ENCODE measurements at regions not wholly inside any gene's neighbourhood (a gene's known extent, or its start where the extent isn't known, plus 50 kb on each side); places are given as distances from the start of the nearest gene placed in this dataset.

- intact Hi-C loops (cut with DNase I) = no loop called here
- no peaks in the 10 kb centered on the region for H3K4me1 ChIP-seq
- H3K27ac ChIP-seq = no peak overlapping the region
- no peaks in the 10 kb centered on the region for H3K36me3 ChIP-seq
- no peak for DNase-seq
- no peaks in the 10 kb centered on the region for H3K9me3 ChIP-seq
- ATAC-seq = no peak
- H3K27me3 ChIP-seq = no peaks in the 10 kb centered on the region
- no peak for TF ChIP-seq CTCF (IDR thresholded peaks at IDR 0.05)
- H3K4me3 ChIP-seq = no peak overlapping the region
Measured at GRCh38 chr4:13212936-13213335, 271.2 kb downstream of the RAB28 start.

- no peaks in the 10 kb centered on the region for H3K27me3 ChIP-seq
- no peak overlapping the region for H3K27ac ChIP-seq
- no peaks in the 10 kb centered on the region for H3K4me1 ChIP-seq
- H3K9me3 ChIP-seq = no peaks in the 10 kb centered on the region
- H3K4me3 ChIP-seq = no peak overlapping the region
- TF ChIP-seq CTCF (IDR thresholded peaks at IDR 0.05) = no peak
- intact Hi-C loops (cut with DNase I) = no loop called here
- H3K36me3 ChIP-seq = no peaks in the 10 kb centered on the region
- DNase-seq (no peak), ATAC-seq (no peak)
Measured at GRCh38 chr4:13209600-13209999, 274.5 kb downstream of the RAB28 start.

GRCh38 chr4:13208558-13209193 is 275.5 kb downstream of the RAB28 start:
- Histone ChIP-seq H3K9me3 (no peaks in the 10 kb centered on the region), H3K4me1 (no peaks in the 10 kb centered on the region), H3K36me3 (no peaks in the 10 kb centered on the region), H3K27me3 (no peaks in the 10 kb centered on the region), H3K27ac (no peak overlapping the region), H3K4me3 (no peak overlapping the region)
- no peak for TF ChIP-seq CTCF (IDR thresholded peaks at IDR 0.05)
- intact Hi-C loops (cut with DNase I) = no loop called here
- DNase-seq = no peak
- ATAC-seq = no peak

GRCh38 chr4:13207226-13207625 is 276.9 kb downstream of the RAB28 start:
- ATAC-seq = no peak
- no peaks in the 10 kb centered on the region for H3K36me3 ChIP-seq

GRCh38 chr4:13203101-13203500 is 281.0 kb downstream of the RAB28 start:
- Histone ChIP-seq H3K27me3 (no peaks in the 10 kb centered on the region), H3K4me3 (no peak overlapping the region), H3K27ac (no peak overlapping the region), H3K9me3 (no peaks in the 10 kb centered on the region), H3K4me1 (no peaks in the 10 kb centered on the region), H3K36me3 (no peaks in the 10 kb centered on the region)
- TF ChIP-seq CTCF (IDR thresholded peaks at IDR 0.05) = no peak
- intact Hi-C loops (cut with DNase I) = no loop called here
- ATAC-seq (no peak), DNase-seq (no peak)

More at GRCh38 chr4:13207226-13207625, 276.9 kb downstream of the RAB28 start:
- no peaks in the 10 kb centered on the region for H3K4me1 ChIP-seq
- H3K9me3 ChIP-seq = no peaks in the 10 kb centered on the region
- DNase-seq = no peak
- H3K27me3 ChIP-seq = no peaks in the 10 kb centered on the region
- intact Hi-C loops (cut with DNase I) = no loop called here
- TF ChIP-seq CTCF (IDR thresholded peaks at IDR 0.05) = no peak
- H3K4me3 ChIP-seq = no peak overlapping the region
- no peak overlapping the region for H3K27ac ChIP-seq

GRCh38 chr4:13202701-13203100 is 281.4 kb downstream of the RAB28 start:
- DNase-seq = no peak

More at GRCh38 chr4:13202701-13203100, 281.4 kb downstream of the RAB28 start:
- Histone ChIP-seq H3K27me3 (no peaks in the 10 kb centered on the region), H3K27ac (no peak overlapping the region), H3K9me3 (no peaks in the 10 kb centered on the region), H3K4me3 (no peak overlapping the region), H3K4me1 (no peaks in the 10 kb centered on the region), H3K36me3 (no peaks in the 10 kb centered on the region)
- ATAC-seq = no peak
- intact Hi-C loops (cut with DNase I) = no loop called here
- no peak for TF ChIP-seq CTCF (IDR thresholded peaks at IDR 0.05)

Data from upper lobe of right lung (tissue), 1 donor.